ENCODE measurements at regions not wholly inside any gene's neighbourhood (a gene's known extent, or its start where the extent isn't known, plus 50 kb on each side); places are given as distances from the start of the nearest gene placed in this dataset.

- Mint-ChIP-seq H3K36me3 (ENCODE audit: insufficient read depth, unreplicated experiment) (no peaks in the 10 kb centered on the region), H3K4me1 (ENCODE audit: low read depth, unreplicated experiment) (no peaks in the 10 kb centered on the region), H3K27ac (ENCODE audit: unreplicated experiment) (no peak overlapping the region), H3K4me3 (ENCODE audit: low read depth, unreplicated experiment) (no peak overlapping the region), H3K27me3 (ENCODE audit: unreplicated experiment) (no peaks in the 10 kb centered on the region), H3K9me3 (ENCODE audit: low read depth, unreplicated experiment) (peaks cover 2% of the 10 kb centered on the region)
- intact Hi-C loops (cut with micrococcal nuclease; ENCODE audit: unreplicated experiment), result no loop called here
- DNase-seq, result no peak
- CTCF ChIA-PET, result no interaction called here
- TF ChIP-seq CTCF (IDR thresholded peaks at IDR 0.05; ENCODE audit: unreplicated experiment), result no peak
- BruUV-seq (replicated peaks), result no TSS peak
Observed at GRCh38 chr1:4529446-4530165, 124.8 kb upstream of the AJAP1 start.

GRCh38 chr1:4530166-4530785 is 124.1 kb upstream of the AJAP1 start:
- CTCF ChIA-PET, result no interaction called here
- intact Hi-C loops (cut with micrococcal nuclease; ENCODE audit: unreplicated experiment), result no loop called here
- no peaks in the 10 kb centered on the region for H3K36me3 Mint-ChIP-seq (ENCODE audit: insufficient read depth, unreplicated experiment)
- no TSS peak for BruUV-seq (replicated peaks)
- H3K27ac Mint-ChIP-seq (ENCODE audit: unreplicated experiment), result no peak overlapping the region
- no peaks in the 10 kb centered on the region for H3K27me3 Mint-ChIP-seq (ENCODE audit: unreplicated experiment)
- no peak for TF ChIP-seq CTCF (IDR thresholded peaks at IDR 0.05; ENCODE audit: unreplicated experiment)
- H3K4me3 Mint-ChIP-seq (ENCODE audit: low read depth, unreplicated experiment), result no peak overlapping the region
- DNase-seq, result no peak
- H3K9me3 Mint-ChIP-seq (ENCODE audit: low read depth, unreplicated experiment), result peaks cover 2% of the 10 kb centered on the region
- H3K4me1 Mint-ChIP-seq (ENCODE audit: low read depth, unreplicated experiment), result no peaks in the 10 kb centered on the region

- Mint-ChIP-seq H3K9me3 (ENCODE audit: low read depth, unreplicated experiment) (peaks cover 2% of the 10 kb centered on the region), H3K27me3 (ENCODE audit: unreplicated experiment) (no peaks in the 10 kb centered on the region), H3K4me1 (ENCODE audit: low read depth, unreplicated experiment) (no peaks in the 10 kb centered on the region), H3K4me3 (ENCODE audit: low read depth, unreplicated experiment) (no peak overlapping the region), H3K36me3 (ENCODE audit: insufficient read depth, unreplicated experiment) (no peaks in the 10 kb centered on the region), H3K27ac (ENCODE audit: unreplicated experiment) (no peak overlapping the region)
- intact Hi-C loops (cut with micrococcal nuclease; ENCODE audit: unreplicated experiment), result no loop called here
- no peak for TF ChIP-seq CTCF (IDR thresholded peaks at IDR 0.05; ENCODE audit: unreplicated experiment)
- DNase-seq, result no peak
- BruUV-seq (replicated peaks), result no TSS peak
- CTCF ChIA-PET, result no interaction called here
Observed at GRCh38 chr1:4531842-4532241, 122.6 kb upstream of the AJAP1 start.

- Mint-ChIP-seq H3K9me3 (ENCODE audit: low read depth, unreplicated experiment) (peaks cover 2% of the 10 kb centered on the region), H3K27ac (ENCODE audit: unreplicated experiment) (no peak overlapping the region), H3K36me3 (ENCODE audit: insufficient read depth, unreplicated experiment) (no peaks in the 10 kb centered on the region), H3K4me3 (ENCODE audit: low read depth, unreplicated experiment) (no peak overlapping the region), H3K27me3 (ENCODE audit: unreplicated experiment) (no peaks in the 10 kb centered on the region), H3K4me1 (ENCODE audit: low read depth, unreplicated experiment) (no peaks in the 10 kb centered on the region)
- intact Hi-C loops (cut with micrococcal nuclease; ENCODE audit: unreplicated experiment), result no loop called here
- BruUV-seq (replicated peaks), result no TSS peak
- CTCF ChIA-PET, result no interaction called here
- DNase-seq, result no peak
- TF ChIP-seq CTCF (IDR thresholded peaks at IDR 0.05; ENCODE audit: unreplicated experiment), result no peak
Observed at GRCh38 chr1:4532656-4533055, 121.8 kb upstream of the AJAP1 start.
